ENCODE measurements at regions not wholly inside any gene's neighbourhood (a gene's known extent, or its start where the extent isn't known, plus 50 kb on each side); places are given as distances from the start of the nearest gene placed in this dataset.

GRCh38 chr13:105643966-105644365, 891.5 kb downstream of the EFNB2 start:
- H3K4me3 Mint-ChIP-seq (ENCODE audit: unreplicated experiment) = no peak overlapping the region
- peaks cover 2% of the 10 kb centered on the region for H3K27me3 Mint-ChIP-seq (ENCODE audit: unreplicated experiment)
- TF ChIP-seq CTCF (IDR thresholded peaks at IDR 0.05; ENCODE audit: partially characterized antibody, unreplicated experiment) = no peak
- no peaks in the 10 kb centered on the region for H3K36me3 Mint-ChIP-seq (ENCODE audit: unreplicated experiment)
- H3K27ac Mint-ChIP-seq (ENCODE audit: unreplicated experiment) = no peak overlapping the region
- no peaks in the 10 kb centered on the region for H3K4me1 Mint-ChIP-seq (ENCODE audit: low read depth, unreplicated experiment)
- no peak for DNase-seq
- H3K9me3 Mint-ChIP-seq (ENCODE audit: unreplicated experiment) = no peaks in the 10 kb centered on the region

GRCh38 chr13:105642511-105642958, 892.9 kb downstream of the EFNB2 start:
- no peak overlapping the region for H3K4me3 Mint-ChIP-seq (ENCODE audit: unreplicated experiment)
- H3K4me1 Mint-ChIP-seq (ENCODE audit: low read depth, unreplicated experiment) = no peaks in the 10 kb centered on the region
- no peak for DNase-seq
- H3K27ac Mint-ChIP-seq (ENCODE audit: unreplicated experiment) = no peak overlapping the region
- no peak for TF ChIP-seq CTCF (IDR thresholded peaks at IDR 0.05; ENCODE audit: partially characterized antibody, unreplicated experiment)
- H3K9me3 Mint-ChIP-seq (ENCODE audit: unreplicated experiment) = no peaks in the 10 kb centered on the region
- H3K27me3 Mint-ChIP-seq (ENCODE audit: unreplicated experiment) = peaks cover 3% of the 10 kb centered on the region
- no peaks in the 10 kb centered on the region for H3K36me3 Mint-ChIP-seq (ENCODE audit: unreplicated experiment)

- peaks cover 3% of the 10 kb centered on the region for H3K27me3 Mint-ChIP-seq (ENCODE audit: unreplicated experiment)
- DNase-seq = no peak
- no peaks in the 10 kb centered on the region for H3K36me3 Mint-ChIP-seq (ENCODE audit: unreplicated experiment)
- H3K9me3 Mint-ChIP-seq (ENCODE audit: unreplicated experiment) = no peaks in the 10 kb centered on the region
- no peak for TF ChIP-seq CTCF (IDR thresholded peaks at IDR 0.05; ENCODE audit: partially characterized antibody, unreplicated experiment)
- H3K27ac Mint-ChIP-seq (ENCODE audit: unreplicated experiment) = no peak overlapping the region
- no peak overlapping the region for H3K4me3 Mint-ChIP-seq (ENCODE audit: unreplicated experiment)
- no peaks in the 10 kb centered on the region for H3K4me1 Mint-ChIP-seq (ENCODE audit: low read depth, unreplicated experiment)
These were observed 894.3 kb downstream of the EFNB2 start for GRCh38 chr13:105641121-105641520.

- H3K4me3 Mint-ChIP-seq (ENCODE audit: unreplicated experiment) = no peak overlapping the region
- no peak overlapping the region for H3K27ac Mint-ChIP-seq (ENCODE audit: unreplicated experiment)
- DNase-seq = no peak
- no peaks in the 10 kb centered on the region for H3K4me1 Mint-ChIP-seq (ENCODE audit: low read depth, unreplicated experiment)
- peaks cover 3% of the 10 kb centered on the region for H3K27me3 Mint-ChIP-seq (ENCODE audit: unreplicated experiment)
- no peaks in the 10 kb centered on the region for H3K36me3 Mint-ChIP-seq (ENCODE audit: unreplicated experiment)
- no peak for TF ChIP-seq CTCF (IDR thresholded peaks at IDR 0.05; ENCODE audit: partially characterized antibody, unreplicated experiment)
- H3K9me3 Mint-ChIP-seq (ENCODE audit: unreplicated experiment) = no peaks in the 10 kb centered on the region
These were observed 897.0 kb downstream of the EFNB2 start for GRCh38 chr13:105638426-105638825.

- Mint-ChIP-seq H3K27ac (ENCODE audit: unreplicated experiment) (no peak overlapping the region), H3K9me3 (ENCODE audit: unreplicated experiment) (no peaks in the 10 kb centered on the region), H3K4me1 (ENCODE audit: low read depth, unreplicated experiment) (no peaks in the 10 kb centered on the region), H3K36me3 (ENCODE audit: unreplicated experiment) (no peaks in the 10 kb centered on the region), H3K27me3 (ENCODE audit: unreplicated experiment) (peaks cover 2% of the 10 kb centered on the region), H3K4me3 (ENCODE audit: unreplicated experiment) (no peak overlapping the region)
- DNase-seq = no peak
- no peak for TF ChIP-seq CTCF (IDR thresholded peaks at IDR 0.05; ENCODE audit: partially characterized antibody, unreplicated experiment)
These were observed 901.4 kb downstream of the EFNB2 start for GRCh38 chr13:105634059-105634458.
